ENCODE measurements at regions not wholly inside any gene's neighbourhood (a gene's known extent, or its start where the extent isn't known, plus 50 kb on each side); places are given as distances from the start of the nearest gene placed in this dataset.
"Not testable (repeated sequence)": the region's sequence is repeated elsewhere in the genome, so short reads cannot be mapped to it uniquely, and the experiment has no call there.

DNA sequence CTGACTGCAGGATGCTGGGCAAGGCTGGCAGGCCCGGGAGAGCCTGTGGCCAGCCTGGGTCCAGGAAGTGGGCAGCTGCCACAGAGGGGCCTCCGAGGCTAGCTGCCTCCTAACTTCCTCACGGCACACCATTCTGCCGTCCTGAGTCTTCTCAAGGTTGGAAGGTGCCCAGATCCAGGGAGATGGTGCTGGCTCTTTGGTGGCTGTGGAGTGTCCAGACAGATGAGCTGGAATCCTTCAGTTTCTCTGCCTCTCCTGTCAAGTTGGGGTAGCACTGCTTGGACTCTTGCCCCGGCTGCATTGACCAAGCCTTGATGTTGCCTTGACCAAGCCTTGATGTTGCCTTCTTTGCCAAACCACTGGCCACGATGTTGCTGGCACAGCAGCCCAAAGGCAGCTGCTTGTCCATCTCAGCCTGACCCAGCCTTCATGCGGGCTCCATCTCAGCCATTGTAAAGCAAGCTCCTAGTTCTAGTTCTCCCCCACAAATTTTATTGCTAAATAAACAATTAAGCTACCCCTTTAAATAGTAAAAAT lies 75.1 kb upstream of the AFDN start:
- Histone ChIP-seq H3K36me3 (ENCODE audit: control insufficient read depth, insufficient read depth, low read length) (no peaks in the 10 kb centered on the region), H3K4me3 (ENCODE audit: low read depth, low read length) (no peak overlapping the region), H3K27me3 (ENCODE audit: control insufficient read depth, insufficient read depth, low read length) (no peaks in the 10 kb centered on the region)
- TF ChIP-seq, protein P1, sequence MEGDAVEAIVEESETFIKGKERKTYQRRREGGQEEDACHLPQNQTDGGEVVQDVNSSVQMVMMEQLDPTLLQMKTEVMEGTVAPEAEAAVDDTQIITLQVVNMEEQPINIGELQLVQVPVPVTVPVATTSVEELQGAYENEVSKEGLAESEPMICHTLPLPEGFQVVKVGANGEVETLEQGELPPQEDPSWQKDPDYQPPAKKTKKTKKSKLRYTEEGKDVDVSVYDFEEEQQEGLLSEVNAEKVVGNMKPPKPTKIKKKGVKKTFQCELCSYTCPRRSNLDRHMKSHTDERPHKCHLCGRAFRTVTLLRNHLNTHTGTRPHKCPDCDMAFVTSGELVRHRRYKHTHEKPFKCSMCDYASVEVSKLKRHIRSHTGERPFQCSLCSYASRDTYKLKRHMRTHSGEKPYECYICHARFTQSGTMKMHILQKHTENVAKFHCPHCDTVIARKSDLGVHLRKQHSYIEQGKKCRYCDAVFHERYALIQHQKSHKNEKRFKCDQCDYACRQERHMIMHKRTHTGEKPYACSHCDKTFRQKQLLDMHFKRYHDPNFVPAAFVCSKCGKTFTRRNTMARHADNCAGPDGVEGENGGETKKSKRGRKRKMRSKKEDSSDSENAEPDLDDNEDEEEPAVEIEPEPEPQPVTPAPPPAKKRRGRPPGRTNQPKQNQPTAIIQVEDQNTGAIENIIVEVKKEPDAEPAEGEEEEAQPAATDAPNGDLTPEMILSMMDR (IDR thresholded peaks at IDR 0.05; ENCODE audit: insufficient read depth, low read length, severe bottlenecking), result no peak
- no peak for DNase-seq (ENCODE audit: low read depth)
- no peak for FAIRE-seq

GRCh38 chr6:167753281-167753680 lies 73.4 kb upstream of the AFDN start:
- FAIRE-seq; H3K27me3 ChIP-seq (ENCODE audit: control insufficient read depth, insufficient read depth, low read length); H3K36me3 ChIP-seq (ENCODE audit: control insufficient read depth, insufficient read depth, low read length); H3K4me3 ChIP-seq (ENCODE audit: low read depth, low read length); DNase-seq (ENCODE audit: low read depth): not testable (repeated sequence)

DNA sequence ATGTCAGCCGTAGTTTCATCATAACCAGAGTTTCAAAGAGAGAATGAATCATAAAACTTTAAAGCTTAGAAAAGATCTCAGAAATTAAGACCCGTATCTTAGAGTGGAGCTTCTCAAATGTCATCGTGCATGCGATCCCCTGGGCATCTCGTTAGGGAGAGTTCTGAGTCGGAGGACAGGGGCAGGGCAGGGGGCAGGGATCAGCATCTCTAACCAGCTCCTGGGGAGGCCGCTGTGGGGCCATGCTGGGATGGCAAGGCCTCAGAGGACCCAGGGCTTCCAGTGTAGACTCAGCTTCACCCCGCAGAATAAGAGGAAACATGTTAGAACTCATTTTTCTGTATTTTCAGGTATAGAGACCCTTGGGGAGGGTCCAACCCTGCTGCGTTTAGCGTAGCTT lies 72.0 kb upstream of the AFDN start:
- FAIRE-seq, result no peak
- Histone ChIP-seq H3K4me3 (ENCODE audit: low read depth, low read length) (no peak overlapping the region), H3K27me3 (ENCODE audit: control insufficient read depth, insufficient read depth, low read length) (no peaks in the 10 kb centered on the region), H3K36me3 (ENCODE audit: control insufficient read depth, insufficient read depth, low read length) (no peaks in the 10 kb centered on the region)
- DNase-seq (ENCODE audit: low read depth), result no peak
- TF ChIP-seq, protein P1 (IDR thresholded peaks at IDR 0.05; ENCODE audit: insufficient read depth, low read length, severe bottlenecking), result no peak

- TF ChIP-seq, protein P1 (IDR thresholded peaks at IDR 0.05; ENCODE audit: insufficient read depth, low read length, severe bottlenecking), result no peak
- no peak overlapping the region for H3K4me3 ChIP-seq (ENCODE audit: low read depth, low read length)
- no peaks in the 10 kb centered on the region for H3K36me3 ChIP-seq (ENCODE audit: control insufficient read depth, insufficient read depth, low read length)
- DNase-seq (ENCODE audit: low read depth), result no peak
- peak; percentile 18 for FAIRE-seq
- H3K27me3 ChIP-seq (ENCODE audit: control insufficient read depth, insufficient read depth, low read length), result no peaks in the 10 kb centered on the region
Observed at GRCh38 chr6:167755461-167755860, 71.2 kb upstream of the AFDN start.

DNA sequence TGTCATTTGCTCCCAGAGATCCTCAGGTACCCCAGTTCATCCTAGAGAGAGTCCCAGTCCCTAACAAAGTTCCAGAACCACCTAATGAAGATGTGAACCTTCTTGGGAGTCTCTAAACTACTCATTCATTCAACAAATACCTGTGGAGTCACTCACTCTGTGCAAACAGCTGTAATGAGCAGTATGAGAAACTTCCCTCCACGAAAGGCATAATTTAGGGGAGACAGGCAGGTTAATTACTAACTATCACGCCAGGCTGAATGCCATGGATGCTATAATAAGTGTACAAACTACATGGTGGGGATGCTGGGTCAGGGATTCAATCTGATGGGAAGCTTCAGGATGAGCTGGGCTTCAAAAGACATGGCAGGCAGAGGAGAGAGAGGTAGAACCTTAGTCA lies 70.1 kb upstream of the AFDN start:
- TF ChIP-seq, protein P1 (IDR thresholded peaks at IDR 0.05; ENCODE audit: insufficient read depth, low read length, severe bottlenecking), result no peak
- Histone ChIP-seq H3K4me3 (ENCODE audit: low read depth, low read length) (no peak overlapping the region), H3K36me3 (ENCODE audit: control insufficient read depth, insufficient read depth, low read length) (no peaks in the 10 kb centered on the region), H3K27me3 (ENCODE audit: control insufficient read depth, insufficient read depth, low read length) (no peaks in the 10 kb centered on the region)
- DNase-seq (ENCODE audit: low read depth) (no peak), FAIRE-seq (no peak)

DNA sequence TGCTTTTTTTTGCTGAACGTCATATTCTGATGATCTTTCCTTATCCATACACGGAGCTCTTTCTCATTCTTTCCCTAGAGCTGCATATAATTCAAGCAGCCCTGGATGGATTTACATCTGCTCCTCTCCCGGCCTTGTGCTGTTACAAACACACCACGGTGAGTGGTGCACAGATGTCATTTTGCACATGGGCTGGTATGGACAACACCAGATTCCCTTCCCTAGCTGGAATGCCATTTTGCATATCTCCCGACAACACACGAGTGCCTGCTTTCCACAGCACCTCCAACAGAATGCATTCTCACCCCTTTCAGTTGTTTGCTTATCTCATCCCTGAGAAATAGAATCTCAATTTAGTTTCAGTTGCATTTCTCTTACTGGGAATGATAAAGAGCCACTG lies 69.5 kb upstream of the AFDN start:
- no peaks in the 10 kb centered on the region for H3K27me3 ChIP-seq (ENCODE audit: control insufficient read depth, insufficient read depth, low read length)
- TF ChIP-seq, protein P1 (IDR thresholded peaks at IDR 0.05; ENCODE audit: insufficient read depth, low read length, severe bottlenecking), result no peak
- no peaks in the 10 kb centered on the region for H3K36me3 ChIP-seq (ENCODE audit: control insufficient read depth, insufficient read depth, low read length)
- no peak for FAIRE-seq
- H3K4me3 ChIP-seq (ENCODE audit: low read depth, low read length), result no peak overlapping the region
- DNase-seq (ENCODE audit: low read depth), result no peak
